Osteocyte (in vitro differentiated cells): ENCODE measurements at regions not wholly inside any gene's neighbourhood (a gene's known extent, or its start where the extent isn't known, plus 50 kb on each side); places are given as distances from the start of the nearest gene placed in this dataset.
A peak's percentile ranks its signal among the peaks of the same experiment; 100 is the strongest.

Experiments
- DNase-seq: peaks from one replicate; pipeline ENCODE4 v3.0.0; 2021; ENCODE audit warnings: mixed read lengths; ENCODE audit not compliant: unreplicated experiment; ENCODE audit errors: extremely low spot score
- H3K27ac Mint-ChIP-seq: one replicate; pipeline ENCODE4 v1.8.0; 2021; ENCODE audit warnings: mild to moderate bottlenecking, mixed read lengths; ENCODE audit not compliant: unreplicated experiment
- H3K27me3 Mint-ChIP-seq: one replicate; pipeline ENCODE4 v1.8.0; 2021; ENCODE audit warnings: mixed read lengths; ENCODE audit not compliant: unreplicated experiment
- H3K36me3 Mint-ChIP-seq: one replicate; pipeline ENCODE4 v1.8.0; 2021; ENCODE audit warnings: mixed read lengths; ENCODE audit not compliant: unreplicated experiment
- H3K4me1 Mint-ChIP-seq: one replicate; pipeline ENCODE4 v1.8.0; 2021; ENCODE audit warnings: mixed read lengths; ENCODE audit not compliant: unreplicated experiment
- H3K4me3 Mint-ChIP-seq: one replicate; pipeline ENCODE4 v1.8.0; 2021; ENCODE audit warnings: mild to moderate bottlenecking, moderate library complexity, mixed read lengths; ENCODE audit not compliant: unreplicated experiment
- H3K9me3 Mint-ChIP-seq: one replicate; pipeline ENCODE4 v1.8.0; 2021; ENCODE audit warnings: mixed read lengths; ENCODE audit not compliant: unreplicated experiment
- TF ChIP-seq, protein P1 (sequence below): fragments of 200-600 bp; sonication (generic); IDR thresholded peaks from 2 replicates; pipeline ENCODE4 v1.5.0; 2021; ENCODE audit warnings: antibody characterized with exemption, mild to moderate bottlenecking, moderate library complexity

DNA sequence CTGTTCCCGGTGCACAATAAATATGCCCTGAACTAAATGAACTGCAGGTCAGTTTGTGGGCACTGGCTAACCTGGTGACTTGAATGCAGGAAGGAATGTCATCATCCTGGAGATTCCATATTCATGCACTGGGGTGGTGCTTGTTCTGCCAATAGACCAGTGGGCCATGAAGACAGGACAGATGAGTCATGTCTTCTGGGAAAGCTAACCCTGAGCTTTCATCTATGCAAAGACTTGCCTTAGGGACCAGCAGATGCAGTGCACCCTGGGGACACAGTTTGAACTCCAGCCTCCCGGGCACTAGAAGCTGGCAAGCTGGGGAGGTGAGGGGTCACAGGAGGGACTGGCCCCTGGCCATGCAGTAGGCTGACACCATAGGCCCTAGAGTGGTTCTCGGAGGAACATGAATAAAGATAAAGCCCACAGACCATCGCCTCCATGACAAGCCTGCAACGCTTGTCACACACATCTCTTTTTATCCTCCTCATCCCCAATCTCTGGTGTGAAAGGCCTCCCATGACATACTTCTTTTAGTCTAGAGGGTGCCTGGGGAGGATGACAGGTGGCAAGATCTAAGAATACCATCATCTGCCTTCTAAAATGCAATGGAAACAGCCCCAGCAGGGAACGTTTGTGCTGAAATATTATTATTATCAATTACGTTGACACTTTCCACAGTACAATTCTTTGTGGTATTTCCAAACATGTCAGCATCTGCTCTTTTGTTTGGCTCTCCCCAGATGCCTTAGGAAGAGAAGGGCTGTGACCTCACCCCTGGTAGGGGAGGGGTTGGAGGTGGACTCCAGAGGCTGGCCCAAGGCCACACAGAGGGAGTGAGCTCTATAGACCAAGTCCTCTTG is 267.4 kb upstream of the RAB6C start:
- peak; percentile 56 for DNase-seq
- Mint-ChIP-seq H3K36me3 (no peaks in the 10 kb centered on the region), H3K27me3 (no peaks in the 10 kb centered on the region), H3K4me3 (no peak overlapping the region), H3K9me3 (peaks cover 4% of the 10 kb centered on the region), H3K4me1 (no peaks in the 10 kb centered on the region), H3K27ac (no peak overlapping the region)
- TF ChIP-seq, protein P1, sequence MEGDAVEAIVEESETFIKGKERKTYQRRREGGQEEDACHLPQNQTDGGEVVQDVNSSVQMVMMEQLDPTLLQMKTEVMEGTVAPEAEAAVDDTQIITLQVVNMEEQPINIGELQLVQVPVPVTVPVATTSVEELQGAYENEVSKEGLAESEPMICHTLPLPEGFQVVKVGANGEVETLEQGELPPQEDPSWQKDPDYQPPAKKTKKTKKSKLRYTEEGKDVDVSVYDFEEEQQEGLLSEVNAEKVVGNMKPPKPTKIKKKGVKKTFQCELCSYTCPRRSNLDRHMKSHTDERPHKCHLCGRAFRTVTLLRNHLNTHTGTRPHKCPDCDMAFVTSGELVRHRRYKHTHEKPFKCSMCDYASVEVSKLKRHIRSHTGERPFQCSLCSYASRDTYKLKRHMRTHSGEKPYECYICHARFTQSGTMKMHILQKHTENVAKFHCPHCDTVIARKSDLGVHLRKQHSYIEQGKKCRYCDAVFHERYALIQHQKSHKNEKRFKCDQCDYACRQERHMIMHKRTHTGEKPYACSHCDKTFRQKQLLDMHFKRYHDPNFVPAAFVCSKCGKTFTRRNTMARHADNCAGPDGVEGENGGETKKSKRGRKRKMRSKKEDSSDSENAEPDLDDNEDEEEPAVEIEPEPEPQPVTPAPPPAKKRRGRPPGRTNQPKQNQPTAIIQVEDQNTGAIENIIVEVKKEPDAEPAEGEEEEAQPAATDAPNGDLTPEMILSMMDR = no peak

DNA sequence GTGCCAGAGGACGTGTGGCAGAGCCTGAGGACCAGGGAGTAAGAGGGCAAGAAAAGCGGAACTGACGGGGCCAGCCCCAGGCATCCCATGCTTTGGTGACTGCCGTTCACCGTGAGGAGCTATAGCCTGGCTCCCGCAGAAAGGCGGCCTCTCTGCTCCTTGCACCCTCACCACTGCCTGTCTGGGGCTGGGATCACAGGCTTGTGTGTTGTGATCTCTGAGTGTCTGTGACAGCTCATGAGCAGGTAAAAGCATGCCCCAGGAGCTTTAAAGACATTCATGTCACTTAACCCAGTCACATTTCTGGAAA is 266.8 kb upstream of the RAB6C start:
- H3K4me3 Mint-ChIP-seq = no peak overlapping the region
- no peaks in the 10 kb centered on the region for H3K4me1 Mint-ChIP-seq
- H3K36me3 Mint-ChIP-seq = no peaks in the 10 kb centered on the region
- DNase-seq = peak; percentile 79
- H3K9me3 Mint-ChIP-seq = peaks cover 4% of the 10 kb centered on the region
- TF ChIP-seq, protein P1 = no peak
- H3K27me3 Mint-ChIP-seq = no peaks in the 10 kb centered on the region
- H3K27ac Mint-ChIP-seq = no peak overlapping the region

GRCh38 chr2:129713337-129713736 is 266.1 kb upstream of the RAB6C start:
- Mint-ChIP-seq H3K27me3 (no peaks in the 10 kb centered on the region), H3K4me3 (no peak overlapping the region), H3K4me1 (no peaks in the 10 kb centered on the region), H3K27ac (no peak overlapping the region), H3K36me3 (no peaks in the 10 kb centered on the region), H3K9me3 (peaks cover 8% of the 10 kb centered on the region)
- TF ChIP-seq, protein P1 = no peak
- peak; percentile 64 for DNase-seq

DNA sequence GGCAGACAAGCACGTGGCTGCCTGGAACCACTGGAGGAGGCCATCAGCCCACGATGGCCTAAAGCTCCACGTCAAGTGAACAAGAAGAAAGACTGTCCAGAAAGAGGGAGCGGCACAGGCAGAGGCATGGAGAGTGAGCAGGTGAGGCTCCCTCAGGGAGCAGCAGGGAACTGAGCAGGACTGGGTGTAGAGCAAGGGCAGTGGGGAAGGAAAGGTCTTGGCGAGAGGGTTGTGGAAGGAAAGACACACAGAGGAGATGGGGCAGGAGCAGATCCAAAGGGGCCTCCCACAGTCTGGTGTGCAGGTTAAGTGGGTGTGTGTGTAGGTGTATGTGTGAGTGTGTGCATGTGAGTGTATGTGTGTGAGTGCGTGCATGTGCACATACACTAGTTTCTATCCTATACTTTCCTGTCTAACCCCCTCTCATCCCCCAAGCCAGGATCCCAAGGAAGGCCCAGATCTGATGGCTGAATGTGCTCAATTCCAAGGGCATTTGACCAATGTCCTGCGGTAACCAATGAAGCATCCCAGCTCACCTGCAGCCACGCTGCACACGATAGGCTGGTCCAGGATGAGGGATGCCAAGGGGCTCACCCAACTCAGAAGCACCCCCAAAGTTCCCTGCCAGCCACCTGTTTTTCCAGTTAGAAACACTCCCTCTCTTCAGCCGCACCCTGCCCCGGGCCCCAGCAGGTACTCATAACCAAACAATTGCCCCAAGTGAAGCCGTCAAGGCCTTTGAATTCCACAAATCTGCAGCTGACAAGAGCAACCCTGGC is 262.5 kb upstream of the RAB6C start:
- DNase-seq = peak; percentile 73
- no peaks in the 10 kb centered on the region for H3K36me3 Mint-ChIP-seq
- no peaks in the 10 kb centered on the region for H3K4me1 Mint-ChIP-seq
- TF ChIP-seq, protein P1 = no peak
- H3K27me3 Mint-ChIP-seq = no peaks in the 10 kb centered on the region
- H3K9me3 Mint-ChIP-seq = peaks cover 8% of the 10 kb centered on the region
- no peak overlapping the region for H3K27ac Mint-ChIP-seq
- H3K4me3 Mint-ChIP-seq = no peak overlapping the region

GRCh38 chr2:129717560-129718130 is 261.8 kb upstream of the RAB6C start:
- no peaks in the 10 kb centered on the region for H3K27me3 Mint-ChIP-seq
- peak; percentile 64 for DNase-seq
- H3K36me3 Mint-ChIP-seq = no peaks in the 10 kb centered on the region
- H3K4me3 Mint-ChIP-seq = no peak overlapping the region
- TF ChIP-seq, protein P1 = no peak
- peaks cover 8% of the 10 kb centered on the region for H3K9me3 Mint-ChIP-seq
- no peak overlapping the region for H3K27ac Mint-ChIP-seq
- no peaks in the 10 kb centered on the region for H3K4me1 Mint-ChIP-seq
